HepG2 (cell line): ENCODE measurements at regions not wholly inside any gene's neighbourhood (a gene's known extent, or its start where the extent isn't known, plus 50 kb on each side); places are given as distances from the start of the nearest gene placed in this dataset.

ENCODE experiments used
- CTCF ChIP-seq: sonication (generic); formaldehyde crosslinking; IDR thresholded peaks from 2 replicates; pipeline ENCODE4 v1.5.0; 2020; ENCODE audit warnings: mild to moderate bottlenecking, missing genetic modification reagents, moderate library complexity
- FOXA1 ChIP-seq, 2 experiments: fragments of 450-650 bp in 1 of 2; sonication (generic) in 1 of 2; formaldehyde crosslinking in 1 of 2; IDR thresholded peaks; 2 replicates each; pipeline versions ENCODE4 v1.4.0 to v1.6.1; 2016 to 2020; ENCODE audit warnings: missing genetic modification reagents in 1 of 2
- HDAC6 ChIP-seq: fragments of 200-600 bp; sonication (generic); IDR thresholded peaks from 2 replicates; pipeline ENCODE4 v1.7.0; 2017; ENCODE audit warnings: mild to moderate bottlenecking, antibody characterized with exemption, low read length, low read depth
- MLXIP ChIP-seq: sonication (generic); formaldehyde crosslinking; IDR thresholded peaks from 2 replicates; pipeline ENCODE4 v1.9.0; 2021; ENCODE audit warnings: missing genetic modification reagents, borderline replicate concordance
- MYC ChIP-seq: sonication (generic); formaldehyde crosslinking; IDR thresholded peaks from 2 replicates; pipeline ENCODE4 v1.9.0; 2021; ENCODE audit warnings: missing genetic modification reagents, borderline replicate concordance
- POLR2A ChIP-seq, 2 experiments: IDR thresholded peaks; 2 replicates each; pipeline ENCODE4 v1.6.1; 2011; ENCODE audit warnings: low read depth in 2 of 2, low read length in 2 of 2, mild to moderate bottlenecking in 1 of 2, moderate library complexity in 1 of 2; ENCODE audit not compliant: insufficient read depth in 1 of 2
- RFX1 ChIP-seq: fragments of 450-650 bp; IDR thresholded peaks from 2 replicates; pipeline ENCODE4 v1.6.1; 2017
- SNAI1 ChIP-seq: sonication (generic); formaldehyde crosslinking; IDR thresholded peaks from 2 replicates; pipeline ENCODE4 v1.5.0; 2020; ENCODE audit warnings: mild to moderate bottlenecking, missing genetic modification reagents, borderline replicate concordance
- SP1 ChIP-seq, 2 experiments: fragments of 450-650 bp in 1 of 2; sonication (generic) in 1 of 2; formaldehyde crosslinking in 1 of 2; IDR thresholded peaks; 2 replicates each; pipeline versions ENCODE4 v1.4.0 to v1.6.1; 2016 to 2020; ENCODE audit warnings: missing genetic modification reagents in 1 of 2
- ZFP37 ChIP-seq: sonication (generic); formaldehyde crosslinking; IDR thresholded peaks from 2 replicates; pipeline ENCODE4 v1.4.0; 2020; ENCODE audit warnings: missing genetic modification reagents, borderline replicate concordance
- ZNF549 ChIP-seq: sonication (generic); formaldehyde crosslinking; IDR thresholded peaks from 2 replicates; pipeline ENCODE4 v1.5.0; 2020; ENCODE audit warnings: missing genetic modification reagents
- ZNF776 ChIP-seq: sonication (generic); formaldehyde crosslinking; IDR thresholded peaks from 2 replicates; pipeline ENCODE4 v1.4.0; 2020; ENCODE audit warnings: mild to moderate bottlenecking, missing genetic modification reagents

GRCh38 chr3:103785537-103785936 lies 1350.7 kb downstream of the ZPLD1 start:
- TF ChIP-seq HDAC6 = no peak
- no peak for TF ChIP-seq SNAI1 (CRISPR knock-in tag)
- TF ChIP-seq POLR2A (IDR thresholded peaks at IDR 0.05; ENCODE audit: insufficient read depth in 1 of 2, low read depth in 2 of 2, low read length in 2 of 2) = no peak
- no peak for TF ChIP-seq RFX1
- TF ChIP-seq MYC (CRISPR knock-in tag) = no peak
- TF ChIP-seq ZFP37 (CRISPR knock-in tag) = no peak
- no peak for TF ChIP-seq CTCF (CRISPR knock-in tag)
- no peak for TF ChIP-seq ZNF549
- no peak for TF ChIP-seq MLXIP (CRISPR knock-in tag)
- no peak for TF ChIP-seq FOXA1 (IDR thresholded peaks at IDR 0.05)
- TF ChIP-seq FOXA1 (CRISPR knock-in tag; IDR thresholded peaks at IDR 0.05) = no peak
- no peak for TF ChIP-seq SP1 (IDR thresholded peaks at IDR 0.05)
- no peak for TF ChIP-seq SP1 (CRISPR knock-in tag; IDR thresholded peaks at IDR 0.05)
- TF ChIP-seq ZNF776 = no peak
